ENCODE measurements at regions not wholly inside any gene's neighbourhood (a gene's known extent, or its start where the extent isn't known, plus 50 kb on each side); places are given as distances from the start of the nearest gene placed in this dataset.
"Not testable (repeated sequence)": the region's sequence is repeated elsewhere in the genome, so short reads cannot be mapped to it uniquely, and the experiment has no call there.

DNA sequence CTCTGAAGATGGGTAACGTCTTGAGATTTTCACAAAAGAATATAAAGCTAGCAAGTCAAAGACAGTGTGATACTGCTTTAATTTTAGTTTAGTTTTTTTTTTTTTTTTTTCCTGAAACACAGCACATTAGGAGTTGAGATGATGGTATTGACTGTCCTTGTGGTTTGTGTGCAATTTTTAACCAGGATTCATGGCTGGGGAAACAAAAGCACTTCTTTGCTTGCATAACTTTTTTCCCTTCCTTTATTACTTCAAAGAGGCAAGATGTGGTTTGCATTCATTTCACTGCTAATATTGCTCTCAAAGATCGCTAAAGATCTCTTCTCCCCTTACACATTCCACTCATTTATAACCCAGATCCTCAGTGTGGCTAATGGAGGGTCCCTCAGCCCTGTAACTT is 157.1 kb upstream of the PZP start:
- no peak for DNase-seq (ENCODE audit: low spot score)

DNA sequence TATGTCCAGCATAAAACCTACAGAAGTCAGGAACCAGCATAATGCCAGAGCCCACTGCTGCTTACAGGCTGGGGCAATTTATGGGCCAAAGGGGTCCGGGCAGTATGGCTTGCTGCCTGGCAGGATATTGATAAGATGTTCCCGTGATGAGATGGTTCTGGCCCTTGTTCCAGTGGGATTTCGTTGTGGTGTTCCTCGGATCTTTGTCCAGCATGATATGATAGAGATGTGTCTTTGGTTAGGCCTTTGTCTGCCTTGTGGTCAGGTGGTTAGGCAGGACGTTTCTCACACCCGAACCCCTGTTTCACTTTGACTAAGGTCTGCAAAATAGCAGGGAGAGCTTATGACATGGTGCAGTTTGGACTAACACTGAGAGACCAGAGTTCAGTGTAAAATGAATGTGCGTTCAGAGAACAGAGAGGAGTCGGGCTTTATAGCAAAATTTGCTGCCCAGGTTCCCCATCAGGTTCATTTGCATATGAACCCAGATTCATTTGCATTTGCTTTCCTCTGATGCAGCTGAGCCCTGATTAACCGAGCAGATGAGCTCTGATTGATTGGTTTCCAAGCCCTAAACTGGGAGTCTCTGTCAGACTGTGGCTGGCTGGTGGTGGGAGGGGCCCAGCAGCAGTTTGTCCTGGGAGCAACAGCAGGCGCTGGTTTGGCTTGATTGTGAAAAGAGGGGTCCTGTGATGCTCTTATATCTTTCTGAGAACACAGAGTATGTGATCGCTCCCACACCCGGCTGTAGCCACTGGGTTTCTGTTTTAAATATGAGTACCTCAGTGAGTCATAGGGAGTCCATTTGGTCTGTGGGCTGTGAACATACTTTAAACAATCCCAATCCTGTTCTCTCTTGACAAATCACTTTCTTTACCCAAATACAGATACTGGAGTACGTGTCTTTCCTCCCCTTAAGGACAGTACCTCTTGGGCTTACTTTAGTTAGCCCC is 156.3 kb upstream of the PZP start:
- no peak for DNase-seq (ENCODE audit: low spot score)

DNA sequence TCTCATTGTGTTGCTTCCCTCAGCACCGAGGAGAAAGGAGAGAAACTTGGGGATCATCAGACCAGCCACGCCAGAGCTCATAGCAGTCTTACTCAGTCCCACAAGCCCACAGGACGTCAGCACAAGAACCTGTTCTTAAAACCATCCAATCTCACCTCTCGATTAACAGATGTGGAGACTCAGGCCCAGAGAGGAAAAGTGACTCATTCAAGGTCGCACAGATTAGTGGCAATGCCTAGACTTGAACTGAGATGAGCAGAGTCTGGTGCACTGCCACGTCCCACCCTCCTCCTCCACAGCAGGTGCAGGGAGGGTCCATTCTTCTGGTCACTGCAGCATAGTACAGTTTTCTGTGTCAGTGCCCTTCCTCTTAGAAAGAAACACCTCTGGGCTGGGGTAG is 154.9 kb upstream of the PZP start:
- no peak for DNase-seq (ENCODE audit: low spot score)

DNA sequence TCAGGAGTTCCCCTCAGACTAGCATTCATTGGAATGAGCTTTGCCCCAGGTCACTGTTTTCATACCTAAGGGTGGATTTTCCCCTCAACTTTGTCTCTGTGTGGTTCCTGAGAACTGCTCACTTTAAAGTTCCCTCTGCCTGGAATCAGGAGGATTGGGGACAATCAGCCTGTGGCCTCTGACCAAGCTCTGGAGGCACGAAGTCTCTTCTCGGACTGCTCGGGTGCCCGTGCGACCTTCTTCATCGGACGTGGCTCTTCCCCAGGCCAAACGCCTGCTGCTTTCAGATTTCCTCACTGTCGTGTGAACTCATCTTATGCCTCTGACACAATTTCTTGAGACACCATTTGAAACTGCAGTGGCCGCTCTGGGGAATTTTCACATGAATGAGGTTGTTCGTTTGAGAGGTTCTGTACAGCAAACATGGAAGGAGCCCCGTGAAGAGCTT is 153.7 kb upstream of the PZP start:
- no peak for DNase-seq (ENCODE audit: low spot score)

DNA sequence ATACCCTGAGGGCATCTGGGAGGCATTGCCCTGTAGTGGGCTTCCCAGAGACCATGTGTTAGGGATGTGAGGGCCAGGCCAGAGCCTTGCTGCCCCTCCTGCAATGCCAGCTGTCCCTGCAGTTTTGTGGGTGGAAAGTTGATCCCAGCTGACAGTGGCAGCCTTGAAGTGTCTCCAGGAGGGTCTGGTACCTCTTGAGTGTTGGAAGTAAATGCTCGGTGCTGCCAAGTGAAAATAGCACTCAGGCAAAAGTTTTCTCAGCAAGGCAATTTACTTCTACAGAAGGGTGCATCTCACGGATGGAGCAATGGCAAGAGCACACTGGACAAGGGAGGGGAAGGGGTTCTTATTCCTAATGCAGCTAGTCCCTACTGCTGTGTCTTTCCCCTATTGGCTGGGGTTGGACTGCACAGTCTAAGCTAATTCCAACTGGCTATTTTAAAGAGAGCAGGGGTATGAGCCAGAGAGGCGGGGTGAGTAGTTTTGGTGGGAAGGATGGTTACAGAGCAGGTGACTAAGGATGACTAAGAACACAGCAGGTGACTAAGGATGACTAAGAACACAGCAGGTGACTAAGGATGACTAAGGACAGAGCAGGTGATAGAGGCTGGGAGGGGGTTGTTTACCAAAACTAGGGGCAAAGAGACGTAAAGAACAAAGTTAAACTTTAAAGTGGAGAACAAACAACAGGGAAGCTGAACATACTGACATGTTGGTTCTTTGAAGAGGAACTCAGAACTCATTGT is 146.0 kb upstream of the PZP start:
- not testable (repeated sequence) for DNase-seq (ENCODE audit: low spot score)

DNA sequence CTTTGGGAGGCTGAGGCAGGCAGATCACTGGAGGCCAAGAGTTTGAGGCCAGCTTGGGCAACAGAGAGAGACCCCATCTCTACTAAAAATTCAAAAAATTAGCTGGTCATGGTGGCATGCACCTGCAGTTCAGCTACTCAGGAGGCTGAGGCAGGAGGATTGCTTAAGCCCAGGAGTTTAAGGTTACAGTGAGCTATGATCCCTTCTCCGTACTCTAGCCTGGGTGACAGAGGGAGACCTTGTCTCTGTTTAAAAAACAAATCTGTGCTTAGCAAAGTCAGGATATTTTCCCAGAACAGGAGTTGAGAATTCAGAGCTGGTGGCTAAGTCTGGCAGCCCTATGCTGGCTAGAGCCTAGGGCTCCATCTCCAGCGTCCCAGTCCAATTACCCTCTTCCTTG is 142.9 kb upstream of the PZP start:
- no peak for DNase-seq (ENCODE audit: low spot score)

DNA sequence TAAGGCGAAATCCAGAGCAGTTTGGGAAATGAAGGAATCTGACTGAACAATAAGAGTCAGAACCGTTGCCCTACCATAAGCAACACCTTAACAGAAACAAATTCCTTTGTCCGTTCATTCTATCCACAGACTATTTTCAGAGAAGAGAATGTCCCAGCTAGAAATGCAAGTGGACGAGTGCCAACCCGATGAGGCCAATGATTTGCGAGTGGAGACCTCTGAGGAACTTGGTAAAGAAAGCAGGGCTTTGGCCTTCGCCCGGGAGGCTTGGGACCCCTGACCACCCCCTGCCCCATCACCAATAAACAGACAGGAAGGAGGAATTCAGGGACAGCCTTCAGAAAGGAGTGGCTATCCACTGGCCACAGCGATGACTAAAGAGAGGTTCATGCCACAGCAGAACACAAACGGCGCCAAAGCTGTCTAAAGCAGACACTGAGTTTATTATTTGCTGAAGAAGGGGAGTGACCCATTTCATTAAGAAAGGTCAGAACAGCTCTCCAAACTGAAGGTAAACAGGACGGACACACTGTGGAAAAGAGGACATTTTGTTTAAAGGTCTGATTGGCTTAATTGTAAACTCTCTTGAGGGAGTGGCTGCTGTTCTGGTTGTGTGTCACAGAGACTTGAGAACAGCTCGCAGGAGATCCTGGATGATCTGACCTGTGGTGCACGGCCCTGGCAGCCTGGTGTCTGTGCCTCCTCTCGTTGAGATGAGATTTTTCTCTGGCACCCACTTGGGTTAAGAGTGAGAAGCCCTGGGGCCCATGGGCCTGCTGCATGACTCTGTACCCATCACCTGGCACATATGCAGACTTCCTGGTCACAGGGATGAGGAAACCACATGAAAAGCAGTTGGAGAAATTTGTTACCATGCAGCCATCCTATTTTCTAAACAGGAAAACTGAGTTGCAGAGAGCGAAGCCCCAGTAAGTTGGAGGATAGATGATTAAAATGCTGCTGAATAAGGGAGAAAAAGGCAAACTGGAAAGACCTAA is 142.0 kb upstream of the PZP start:
- DNase-seq (ENCODE audit: low spot score): no peak

DNA sequence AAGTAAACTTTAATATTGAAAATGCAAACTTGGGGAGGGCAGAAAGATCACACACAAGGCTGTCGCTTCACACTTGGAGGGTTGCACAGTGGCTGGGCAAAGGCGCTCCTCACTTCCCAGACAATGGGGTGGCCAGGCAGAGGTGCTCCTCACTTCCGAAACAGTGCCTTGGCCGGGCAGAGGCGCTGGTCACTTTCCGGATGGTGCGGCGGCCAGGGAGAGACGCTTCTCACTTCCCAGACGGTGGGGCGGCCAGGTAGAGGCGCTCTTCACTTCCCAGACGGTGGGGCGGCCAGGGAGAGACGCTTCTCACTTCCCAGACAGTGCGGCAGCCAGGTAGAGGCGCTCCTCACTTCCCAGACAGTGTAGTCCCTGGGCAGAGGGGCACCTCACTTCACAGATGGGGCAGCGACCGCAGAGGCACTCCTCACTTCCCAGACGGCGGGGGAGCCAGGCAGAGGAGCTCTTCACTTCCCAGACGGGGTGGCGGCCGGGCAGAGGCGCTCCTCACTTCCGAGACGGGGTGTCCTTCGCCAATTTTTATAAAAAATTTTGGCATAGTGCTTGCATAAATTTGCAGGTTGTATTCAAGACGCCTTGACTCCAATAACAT is 140.8 kb upstream of the PZP start:
- no peak for DNase-seq (ENCODE audit: low spot score)

DNA sequence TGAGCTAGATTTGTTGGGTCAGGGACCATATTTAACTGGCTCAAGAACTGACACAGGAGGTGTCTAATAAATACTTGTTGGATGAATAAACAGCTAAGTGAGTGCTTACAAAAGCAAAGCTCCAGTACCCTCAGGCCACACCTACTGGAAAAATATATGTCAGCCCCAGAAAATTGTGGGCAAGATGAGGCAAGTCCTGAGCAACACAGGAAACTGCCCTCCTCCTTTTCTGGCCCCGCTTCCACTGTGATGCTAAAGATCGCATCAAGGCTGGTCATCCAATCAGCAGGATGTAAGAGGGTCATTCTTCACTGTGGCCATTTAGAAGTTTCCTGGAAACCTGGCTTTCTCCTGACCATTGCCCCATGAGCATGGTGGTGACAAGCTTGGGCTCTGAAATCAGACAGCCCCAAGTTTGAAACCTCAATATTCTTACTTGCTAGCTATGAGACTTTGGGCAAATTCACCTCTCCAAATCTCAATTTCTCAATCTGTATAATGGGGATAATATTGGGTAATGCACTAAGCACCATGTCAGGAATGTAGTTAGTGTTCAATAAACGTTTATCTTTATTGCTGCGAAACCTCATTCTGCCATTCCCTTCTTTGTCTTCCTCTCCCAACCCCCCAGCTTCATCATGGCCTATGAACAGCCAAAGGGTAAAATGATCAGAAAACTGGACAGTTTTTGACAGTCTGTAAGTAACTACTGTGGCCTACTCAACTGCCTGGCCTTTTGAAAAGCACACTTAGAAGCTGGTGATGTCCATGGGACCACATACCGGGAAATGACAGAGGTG is 139.3 kb upstream of the PZP start:
- DNase-seq (ENCODE audit: low spot score): no peak

DNA sequence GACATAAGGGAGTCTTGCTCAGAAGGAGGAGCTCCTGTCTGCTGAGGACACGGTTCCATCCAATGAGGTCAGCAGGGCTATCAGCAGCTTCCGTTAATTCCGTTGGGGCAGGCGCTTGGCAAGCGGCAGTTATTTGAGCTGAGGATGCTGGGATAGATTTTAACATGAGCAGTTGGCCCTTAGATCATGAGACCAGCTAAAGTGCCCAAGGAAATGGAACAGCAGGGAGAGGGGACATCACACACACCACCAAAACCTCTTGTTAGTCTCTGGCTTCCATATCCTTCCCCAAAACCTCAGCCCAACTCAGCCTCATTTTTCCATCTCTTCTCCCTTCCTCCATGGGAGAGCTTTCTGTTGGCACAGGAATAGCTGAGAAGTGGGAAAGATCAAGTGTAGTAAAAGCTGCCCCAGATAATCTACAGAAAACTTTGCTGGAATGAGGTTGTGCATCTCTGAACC is 138.7 kb upstream of the PZP start:
- no peak for DNase-seq (ENCODE audit: low spot score)

DNA sequence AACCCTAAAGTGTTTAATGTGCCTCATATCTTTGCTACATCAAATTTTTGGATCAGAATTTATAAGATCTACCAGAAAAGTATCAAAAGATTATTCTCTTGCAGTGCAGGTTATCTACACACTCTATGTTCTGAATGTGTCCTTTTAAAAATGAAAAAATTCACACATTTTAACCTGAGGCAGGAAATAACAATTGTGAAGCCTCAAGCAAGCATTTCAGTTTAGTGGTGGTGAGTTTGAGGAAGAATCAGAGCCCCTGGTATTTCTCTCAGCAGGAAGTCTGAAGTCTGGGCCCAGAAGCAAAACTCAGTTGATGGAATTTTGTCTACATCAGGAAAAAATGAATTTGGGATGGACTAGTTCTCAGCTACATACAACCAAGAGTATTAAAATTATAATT is 137.0 kb upstream of the PZP start:
- no peak for DNase-seq (ENCODE audit: low spot score)

DNA sequence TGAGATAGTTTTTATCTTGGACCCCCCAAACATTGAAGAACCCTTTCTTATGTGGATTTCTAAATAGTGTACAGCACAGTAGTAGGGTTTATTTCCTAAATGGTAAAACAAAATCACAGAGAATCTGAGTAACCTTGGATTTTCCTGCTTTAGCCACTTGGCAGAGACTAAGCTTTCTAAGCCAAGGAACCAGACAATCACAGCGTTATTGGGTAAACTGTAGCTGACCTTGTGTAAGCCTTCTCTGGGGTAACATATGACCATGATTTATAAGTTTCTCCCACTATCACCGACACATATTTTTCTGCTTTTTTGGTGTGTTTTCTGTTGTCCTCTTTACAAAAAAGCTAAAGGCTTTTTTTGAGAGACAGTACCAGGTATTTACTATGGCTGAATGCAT is 136.3 kb upstream of the PZP start:
- DNase-seq (ENCODE audit: low spot score): no peak

DNA sequence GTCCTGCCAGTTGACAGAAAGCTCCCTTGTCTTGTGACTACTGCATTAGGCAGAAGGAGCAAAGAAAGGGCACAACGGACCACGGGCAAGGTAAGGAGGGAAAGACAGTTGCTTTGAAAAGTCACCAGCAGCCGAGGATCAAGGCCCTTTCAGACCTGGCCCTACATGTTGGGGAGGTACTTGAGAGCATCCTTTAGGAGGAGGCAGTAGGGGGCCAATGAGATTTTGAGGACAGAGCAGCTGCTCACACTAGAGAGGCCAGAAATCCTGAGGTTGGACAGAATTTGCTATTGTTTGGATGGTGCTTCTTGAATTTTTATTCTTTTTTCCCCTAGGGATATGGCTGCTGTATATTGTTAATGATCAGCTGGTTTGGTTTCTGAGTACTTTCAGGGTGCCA is 135.5 kb upstream of the PZP start:
- peak; percentile 39 for DNase-seq (ENCODE audit: low spot score)

DNA sequence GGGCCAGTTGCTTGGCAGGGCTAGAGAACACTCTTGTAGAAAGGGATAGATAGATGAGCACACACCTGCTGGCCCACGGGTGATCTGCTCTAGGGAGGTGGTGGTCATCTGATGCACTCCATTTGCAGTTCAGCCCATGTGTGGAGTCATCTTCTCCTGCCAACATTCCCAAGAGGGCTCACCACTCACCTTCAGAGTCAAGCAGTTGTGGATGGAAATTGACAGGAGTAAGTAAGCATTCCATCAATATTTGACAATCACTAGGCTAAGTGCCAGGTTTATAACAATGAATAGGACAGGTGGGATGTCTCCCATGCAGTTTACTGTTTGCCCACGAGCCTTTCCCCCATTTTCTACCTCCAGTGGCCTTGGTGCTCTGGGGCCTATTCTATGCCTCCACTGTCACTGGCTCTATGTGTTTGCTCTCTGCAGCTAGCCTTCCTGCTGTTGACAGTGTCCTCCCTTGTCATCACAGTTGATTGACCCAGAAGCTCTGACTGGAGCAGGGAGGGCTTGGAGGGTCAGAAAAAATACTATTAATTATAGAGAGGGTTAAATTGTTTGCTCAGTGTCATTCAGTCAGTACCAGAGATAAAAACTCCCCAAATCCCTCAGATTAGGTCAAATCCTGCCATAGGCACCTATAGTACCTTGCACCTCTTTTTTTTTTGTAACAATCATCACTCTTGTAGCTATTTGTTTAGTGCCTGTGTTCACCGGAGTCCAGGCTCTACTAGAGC is 134.6 kb upstream of the PZP start:
- DNase-seq (ENCODE audit: low spot score): no peak

DNA sequence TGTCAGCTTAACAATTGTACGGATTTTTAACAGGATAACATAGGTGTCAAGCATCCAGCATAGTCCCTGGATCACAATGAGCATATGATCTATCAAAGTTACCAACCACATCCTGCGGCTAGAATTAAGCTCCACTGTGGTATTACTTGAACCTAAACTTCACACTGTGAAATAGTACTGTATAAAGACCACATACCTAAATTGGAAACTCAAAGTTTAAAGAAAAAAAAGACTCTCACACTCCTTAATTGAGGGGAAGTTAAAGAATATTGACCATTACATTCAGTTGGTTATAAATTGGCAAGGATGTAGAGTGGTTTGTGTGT is 133.0 kb upstream of the PZP start:
- DNase-seq (ENCODE audit: low spot score): no peak

DNA sequence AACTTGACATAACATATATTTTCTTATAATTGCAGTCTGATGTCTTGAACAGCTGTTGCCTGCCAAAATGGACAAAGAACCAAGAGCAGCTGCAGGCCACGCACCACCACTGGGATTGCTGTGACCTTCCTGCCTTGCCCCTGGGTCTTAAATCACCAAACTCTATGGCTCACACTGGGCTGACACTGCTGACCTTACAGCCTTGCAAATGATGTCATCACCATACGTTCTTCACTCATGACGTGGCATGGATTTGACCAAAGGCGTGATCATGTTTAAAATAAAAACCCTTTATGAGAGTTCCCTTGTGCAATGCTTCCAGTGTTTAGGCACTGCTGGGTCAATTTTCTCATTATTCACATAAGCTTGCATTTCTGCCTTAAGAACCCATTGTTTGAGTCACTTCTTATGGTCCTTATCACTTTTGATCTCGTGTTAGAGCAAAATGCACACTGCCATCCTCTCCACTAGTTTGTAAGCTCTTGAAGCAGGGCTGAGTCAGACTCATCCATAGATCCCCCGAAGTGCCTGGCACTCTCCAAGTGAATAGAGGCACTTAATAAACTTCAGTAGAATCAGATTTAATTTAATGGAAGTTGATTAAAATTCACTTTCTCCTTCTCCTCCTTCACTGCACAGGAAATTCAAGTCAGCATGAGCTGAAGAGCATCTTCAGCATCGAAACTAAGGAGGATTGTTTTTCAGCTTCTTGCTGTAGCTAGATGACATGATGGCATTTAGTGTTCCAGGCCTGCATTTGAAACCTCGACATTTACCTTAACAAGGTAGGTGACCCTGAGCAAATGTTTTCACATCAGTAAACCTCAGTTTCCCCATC is 132.4 kb upstream of the PZP start:
- no peak for DNase-seq (ENCODE audit: low spot score)

DNA sequence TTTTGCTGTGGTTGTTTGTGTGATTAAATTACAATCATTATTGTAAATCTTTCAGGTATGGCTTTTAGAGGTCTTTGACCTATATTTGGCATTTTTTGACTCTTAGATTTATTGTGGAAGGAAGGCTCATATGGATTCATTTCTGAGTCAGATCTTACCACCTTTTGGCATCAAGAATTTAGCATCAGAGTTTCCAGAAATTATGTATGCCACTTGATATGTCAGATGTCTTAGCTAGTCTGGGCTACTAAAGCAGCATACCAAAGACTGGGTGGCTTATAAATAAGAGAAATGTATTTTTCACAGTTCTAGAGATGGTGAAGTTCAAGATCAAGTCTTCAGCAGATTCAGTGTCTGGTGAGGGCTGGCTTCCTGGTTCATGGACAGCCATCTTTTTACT is 129.5 kb upstream of the PZP start:
- DNase-seq (ENCODE audit: low spot score): no peak

DNA sequence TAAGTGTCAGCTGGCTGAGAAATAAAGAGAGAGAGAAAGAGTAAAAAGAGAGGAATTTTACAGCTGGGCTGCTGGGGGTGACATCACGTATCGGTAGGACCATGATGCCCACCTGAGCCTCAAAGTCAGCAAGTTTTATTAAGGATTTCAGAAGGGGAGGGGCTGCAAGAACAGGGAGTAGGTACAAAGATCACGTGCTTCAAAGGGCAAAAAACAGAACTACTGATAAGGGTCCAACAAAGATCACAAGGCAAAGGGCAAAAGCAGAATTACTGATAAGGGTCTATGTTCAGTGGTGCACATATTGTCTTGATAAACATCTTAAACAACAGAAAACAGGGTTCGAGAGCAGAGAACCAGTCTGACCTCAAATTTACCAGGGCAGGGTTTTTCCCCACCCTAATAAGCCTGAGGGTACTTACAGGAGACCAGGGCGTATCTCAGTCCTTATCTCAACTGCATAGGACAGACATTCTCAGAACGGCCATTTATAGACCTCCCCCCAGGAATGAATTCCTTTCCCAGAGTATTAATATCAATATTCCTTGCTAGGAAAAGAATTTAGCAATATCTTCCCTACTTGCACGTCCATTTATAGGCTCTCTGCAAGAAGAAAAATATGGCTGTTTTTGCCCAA is 128.3 kb upstream of the PZP start:
- DNase-seq (ENCODE audit: low spot score): not testable (repeated sequence)

DNA sequence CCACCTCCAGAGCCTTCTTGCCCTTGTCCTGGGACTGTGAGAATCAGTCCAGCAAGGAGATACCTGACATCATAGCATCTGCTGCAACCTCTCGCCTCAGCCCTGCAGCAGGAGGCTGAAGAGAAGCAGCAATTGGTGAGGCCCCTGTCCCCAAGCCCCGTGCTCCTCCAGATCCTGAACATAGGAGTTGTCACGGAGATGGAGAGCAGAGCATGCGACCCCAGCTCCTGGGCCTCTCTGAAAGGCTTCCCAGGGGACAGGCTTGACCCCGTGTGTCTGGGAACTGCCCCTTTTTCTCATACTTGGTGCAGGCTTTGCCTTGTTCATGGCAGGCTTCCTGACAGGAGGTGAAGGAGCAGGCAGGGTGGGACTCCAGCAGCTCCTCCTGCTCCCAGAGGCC is 127.7 kb upstream of the PZP start:
- DNase-seq (ENCODE audit: low spot score): no peak
